IPS-18c (cell line): ENCODE measurements at regions not wholly inside any gene's neighbourhood (a gene's known extent, or its start where the extent isn't known, plus 50 kb on each side); places are given as distances from the start of the nearest gene placed in this dataset.
"Not testable (repeated sequence)": the region's sequence is repeated elsewhere in the genome, so short reads cannot be mapped to it uniquely, and the experiment has no call there.

Experiments
- H3K4me3 ChIP-seq: 2 replicates; pipeline ENCODE4 v1.7.0; 2013; ENCODE audit warnings: low read depth, mild to moderate bottlenecking, low read length, moderate library complexity; ENCODE audit not compliant: insufficient read depth
- H3K9me3 ChIP-seq: one replicate; pipeline ENCODE4 v1.6.1; 2013; ENCODE audit warnings: mild to moderate bottlenecking, low read length, moderate library complexity; ENCODE audit not compliant: control insufficient read depth, insufficient read depth

DNA sequence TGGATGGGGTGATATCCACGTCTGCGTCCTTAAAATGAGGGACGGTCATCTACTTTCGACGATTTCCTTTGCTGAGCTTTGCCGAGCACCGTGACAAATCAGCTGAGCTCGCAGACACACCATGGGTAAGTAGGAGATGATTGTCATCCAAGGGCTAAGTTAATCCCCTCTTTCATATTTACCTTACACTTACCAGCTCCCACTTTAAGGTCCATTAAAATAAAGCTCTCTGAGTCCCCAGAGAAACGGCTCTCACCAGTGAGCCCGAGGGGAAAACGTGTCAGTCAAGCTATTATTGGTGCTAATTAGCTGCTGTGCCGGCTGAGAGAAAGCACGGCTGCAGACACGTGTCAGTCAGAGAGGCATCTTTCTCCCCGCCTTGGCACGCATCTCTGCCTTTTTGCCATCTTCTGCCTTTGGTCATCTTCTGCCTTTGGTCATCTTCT, 72.2 kb downstream of the CRLF2 start:
- Histone ChIP-seq H3K9me3 (peaks cover 13% of the 10 kb centered on the region), H3K4me3 (no peak overlapping the region)

GRCh38 chrX:1139185-1139500, 73.3 kb downstream of the CRLF2 start:
- no peak overlapping the region for H3K4me3 ChIP-seq
- H3K9me3 ChIP-seq: peaks cover 13% of the 10 kb centered on the region

DNA sequence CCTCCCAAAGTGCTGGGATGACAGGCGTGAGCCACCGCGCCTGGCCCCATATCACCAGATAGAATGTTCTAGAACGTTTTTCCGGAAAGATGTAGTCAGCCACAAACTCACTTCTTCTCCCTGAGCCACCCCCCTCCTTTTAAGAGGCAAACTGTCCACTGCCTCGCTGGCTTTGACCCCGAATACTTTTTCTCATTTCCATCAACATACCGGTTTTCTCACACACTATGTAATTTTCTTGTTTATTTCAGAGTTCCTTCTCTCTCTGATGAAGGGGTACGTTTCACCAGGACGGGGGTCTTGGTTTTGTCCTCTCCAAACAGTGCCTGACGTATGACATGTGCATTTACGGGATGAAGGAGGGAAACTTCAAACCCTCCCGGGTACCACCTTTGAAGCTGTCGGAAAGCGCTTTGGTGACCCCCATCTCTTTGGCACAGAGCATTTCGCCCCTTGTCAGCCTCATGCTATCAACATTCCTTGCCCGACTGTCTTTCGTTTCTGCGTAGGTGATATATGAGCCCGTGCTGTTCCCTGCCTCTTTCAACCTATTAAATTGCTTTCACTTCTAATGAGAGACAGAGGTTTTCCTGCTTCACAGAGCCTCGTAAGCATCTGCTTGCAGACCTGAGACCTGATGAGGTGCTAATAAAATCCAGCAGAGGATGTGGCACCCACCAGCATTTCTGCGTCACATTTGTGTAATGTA, 73.8 kb downstream of the CRLF2 start:
- Histone ChIP-seq H3K4me3 (no peak overlapping the region), H3K9me3 (peaks cover 18% of the 10 kb centered on the region)

DNA sequence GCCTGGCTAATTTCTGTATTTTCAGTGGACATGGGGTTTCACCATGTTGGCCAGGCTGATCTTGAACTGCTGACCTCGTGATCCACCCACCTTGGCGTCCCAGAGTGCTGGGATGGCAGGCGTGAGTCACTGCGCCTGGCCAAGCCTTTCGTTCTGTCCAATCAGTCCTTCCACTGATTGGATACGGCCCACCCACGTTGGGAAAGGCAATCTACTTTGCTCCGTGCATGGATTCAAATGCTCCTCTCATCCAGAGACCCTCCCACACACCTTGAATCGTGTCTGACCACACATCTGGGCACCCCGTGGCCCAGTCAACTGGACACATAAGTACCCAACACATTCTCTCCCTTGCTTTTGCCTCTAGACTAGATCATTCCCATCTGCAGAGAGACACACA, 74.9 kb downstream of the CRLF2 start:
- Histone ChIP-seq H3K9me3 (peaks cover 18% of the 10 kb centered on the region), H3K4me3 (no peak overlapping the region)

DNA sequence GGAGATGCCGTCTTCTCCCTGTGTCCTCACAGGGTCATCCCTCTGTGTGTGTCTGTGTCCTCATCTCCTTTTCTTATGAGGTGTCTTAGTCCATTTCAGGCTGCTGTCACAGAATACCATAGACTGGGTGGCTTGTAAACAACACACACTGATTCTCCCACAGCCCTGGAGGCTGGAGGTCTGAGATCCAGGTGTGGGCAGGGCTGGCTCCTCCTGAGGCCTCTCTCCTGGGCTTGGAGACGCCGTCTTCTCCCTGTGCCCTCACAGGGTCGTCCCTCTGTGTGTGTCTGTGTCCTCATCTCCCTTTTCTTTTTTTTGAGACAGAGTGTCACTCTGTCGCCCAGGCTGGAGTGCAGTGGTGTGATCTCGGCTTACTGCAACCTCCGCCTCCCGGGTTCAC, 75.9 kb downstream of the CRLF2 start:
- peaks cover 18% of the 10 kb centered on the region for H3K9me3 ChIP-seq
- not testable (repeated sequence) for H3K4me3 ChIP-seq

DNA sequence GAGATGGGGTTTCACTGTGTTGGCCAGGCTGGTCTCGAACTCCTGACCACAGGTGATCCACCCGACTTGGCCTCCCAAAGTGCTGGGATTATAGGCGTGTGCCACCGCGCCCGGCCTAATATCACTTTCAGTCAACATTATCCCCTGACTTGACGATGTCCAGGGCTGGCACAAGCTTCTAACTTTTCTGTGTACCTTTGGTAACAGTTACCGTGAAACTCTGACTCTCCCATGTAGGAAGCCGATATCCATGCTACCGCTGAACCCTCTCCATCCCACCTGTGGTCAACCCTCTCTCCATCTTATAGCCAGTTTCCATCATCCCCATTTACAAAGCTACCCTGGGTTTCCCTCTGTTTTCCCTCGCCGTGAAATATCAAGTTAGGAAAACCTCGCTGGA, 77.5 kb downstream of the CRLF2 start:
- no peak overlapping the region for H3K4me3 ChIP-seq
- H3K9me3 ChIP-seq: peaks cover 10% of the 10 kb centered on the region

DNA sequence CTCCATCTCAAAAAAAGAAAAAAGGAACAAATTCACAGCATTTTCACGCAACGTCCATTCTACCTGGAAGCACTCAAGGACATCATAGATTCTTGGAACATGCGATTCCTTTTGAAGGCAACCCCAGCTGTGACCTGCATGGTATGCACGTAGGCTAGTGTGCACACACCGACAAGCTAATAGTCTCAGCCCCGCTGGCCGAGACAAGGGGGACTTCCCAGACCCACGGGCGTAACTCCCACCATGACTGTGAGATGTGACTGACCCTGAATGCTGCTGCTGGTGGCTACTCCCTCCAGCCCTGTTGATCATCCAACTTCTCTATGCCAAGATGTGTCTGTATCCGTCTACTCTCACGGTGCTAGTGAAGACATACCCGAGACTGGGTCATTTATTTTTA, 78.3 kb downstream of the CRLF2 start:
- peaks cover 10% of the 10 kb centered on the region for H3K9me3 ChIP-seq
- H3K4me3 ChIP-seq: no peak overlapping the region

GRCh38 chrX:1126738-1127137, 85.7 kb downstream of the CRLF2 start:
- no peaks in the 10 kb centered on the region for H3K9me3 ChIP-seq

GRCh38 chrX:1124531-1124930, 87.9 kb downstream of the CRLF2 start:
- H3K4me3 ChIP-seq: no peak overlapping the region
- H3K9me3 ChIP-seq: no peaks in the 10 kb centered on the region

More at GRCh38 chrX:1126738-1127137, 85.7 kb downstream of the CRLF2 start:
- no peak overlapping the region for H3K4me3 ChIP-seq

GRCh38 chrX:1122851-1123250, 89.6 kb downstream of the CRLF2 start:
- not testable (repeated sequence) for H3K9me3 ChIP-seq, H3K4me3 ChIP-seq

GRCh38 chrX:1119275-1119674, 93.2 kb downstream of the CRLF2 start:
- H3K4me3 ChIP-seq: no peak overlapping the region
- H3K9me3 ChIP-seq: peaks cover 3% of the 10 kb centered on the region

- Histone ChIP-seq H3K4me3 (no peak overlapping the region), H3K9me3 (peaks cover 3% of the 10 kb centered on the region)
Measured at GRCh38 chrX:1118572-1119199, 93.8 kb downstream of the CRLF2 start.

DNA sequence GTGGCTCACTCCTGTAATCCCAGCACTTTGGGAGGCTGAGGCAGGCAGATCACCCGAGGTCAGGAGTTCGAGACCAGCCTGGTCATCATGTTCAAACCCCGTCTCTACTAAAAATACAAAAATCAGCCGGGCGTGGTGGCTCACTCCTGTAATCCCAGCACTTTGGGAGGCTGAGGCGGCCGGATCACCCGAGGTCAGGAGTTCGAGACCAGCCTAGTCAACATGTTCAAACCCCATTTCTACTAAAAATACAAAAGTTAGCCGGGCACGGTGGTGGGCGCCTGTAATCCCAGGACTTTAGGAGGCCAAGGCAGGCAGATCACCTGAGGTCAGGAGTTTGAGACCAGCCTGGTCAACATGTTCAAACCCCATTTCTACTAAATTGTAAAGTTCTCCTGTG, 97.0 kb downstream of the CRLF2 start:
- H3K9me3 ChIP-seq: peaks cover 14% of the 10 kb centered on the region
- H3K4me3 ChIP-seq: not testable (repeated sequence)

- Histone ChIP-seq H3K9me3 (peaks cover 14% of the 10 kb centered on the region), H3K4me3 (0 out of 2 replicates have a peak overlapping the region, but pooled peaks have one; percentile 6)
Measured at GRCh38 chrX:1112321-1112720, 100.1 kb downstream of the CRLF2 start.

- peak overlapping the region; percentile 21; the same call in 1 of the 2 replicates for H3K4me3 ChIP-seq
- H3K9me3 ChIP-seq: peaks cover 14% of the 10 kb centered on the region
Measured at GRCh38 chrX:1111601-1112300, 100.7 kb downstream of the CRLF2 start.

DNA sequence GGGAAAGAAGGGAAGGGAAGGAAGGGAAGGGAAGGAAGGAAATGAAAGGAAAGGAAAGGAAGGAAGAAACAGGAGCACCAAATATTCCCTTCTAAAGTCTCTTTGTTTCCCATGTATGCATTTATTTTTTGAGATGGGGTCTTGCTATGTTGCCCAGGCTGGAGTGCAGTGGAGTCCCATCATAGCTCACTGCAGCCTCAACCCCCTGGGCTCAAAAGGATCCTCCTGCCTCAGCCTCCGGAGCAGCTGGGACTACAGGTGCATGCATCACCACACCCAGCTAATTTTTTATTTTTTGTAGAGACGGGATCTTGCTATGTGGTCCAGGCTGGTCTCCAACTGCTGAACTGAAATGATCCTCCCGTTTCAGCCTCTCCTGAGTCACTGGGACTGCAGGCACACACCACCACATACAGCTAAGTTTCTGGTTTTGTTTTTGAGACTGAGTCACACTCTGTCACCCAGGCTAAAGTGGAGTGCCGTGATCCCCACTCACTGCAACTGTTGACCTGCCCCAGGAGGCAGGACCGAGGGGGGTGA, 102.8 kb downstream of the CRLF2 start:
- Histone ChIP-seq H3K9me3 (peaks cover 11% of the 10 kb centered on the region), H3K4me3 (no peak overlapping the region)

GRCh38 chrX:1108501-1109445, 103.7 kb downstream of the CRLF2 start:
- Histone ChIP-seq H3K4me3 (no peak overlapping the region), H3K9me3 (peaks cover 13% of the 10 kb centered on the region)
